ENCODE measurements at regions not wholly inside any gene's neighbourhood (a gene's known extent, or its start where the extent isn't known, plus 50 kb on each side); places are given as distances from the start of the nearest gene placed in this dataset.
"Not testable (repeated sequence)": the region's sequence is repeated elsewhere in the genome, so short reads cannot be mapped to it uniquely, and the experiment has no call there.

DNA sequence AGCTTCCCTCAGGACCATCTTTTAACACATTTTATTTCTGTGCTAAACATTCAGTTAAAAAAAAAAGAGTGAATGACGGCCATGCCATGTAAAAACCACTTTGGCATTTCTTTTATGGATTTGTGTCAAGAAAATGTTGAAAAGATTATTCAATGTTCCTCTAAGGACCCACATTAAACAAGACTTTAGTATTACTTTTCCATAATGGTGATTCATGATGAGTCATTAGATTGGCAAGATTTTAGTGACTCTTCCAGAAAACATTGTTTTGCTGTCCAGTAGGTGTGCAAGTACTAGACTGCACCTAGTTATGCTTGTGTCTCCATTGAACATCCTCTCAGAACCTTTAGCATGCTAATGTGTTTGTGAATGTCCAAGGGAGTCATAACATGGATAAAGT lies 748.6 kb downstream of the STPG2 start:
- DNase-seq (ENCODE audit: low spot score) = no peak

DNA sequence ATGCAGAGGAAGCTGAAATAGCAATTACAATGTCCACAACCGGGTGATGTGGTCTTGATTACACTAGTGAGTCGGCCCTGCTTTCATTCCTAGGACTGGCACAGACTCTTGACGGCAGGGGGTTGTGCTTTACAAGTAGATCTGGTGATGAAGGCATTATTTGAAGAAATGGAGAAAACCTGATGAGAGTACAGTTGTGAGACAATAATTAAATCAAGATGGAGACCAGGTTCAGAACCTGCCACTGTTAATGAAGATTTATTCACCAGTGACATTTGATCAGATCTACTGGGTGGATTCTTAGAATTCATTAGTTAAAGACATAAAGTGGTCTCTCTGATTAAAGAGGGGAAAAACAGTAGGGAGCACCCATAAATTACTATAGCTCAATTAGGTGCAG lies 747.2 kb downstream of the STPG2 start:
- DNase-seq (ENCODE audit: low spot score) = no peak

DNA sequence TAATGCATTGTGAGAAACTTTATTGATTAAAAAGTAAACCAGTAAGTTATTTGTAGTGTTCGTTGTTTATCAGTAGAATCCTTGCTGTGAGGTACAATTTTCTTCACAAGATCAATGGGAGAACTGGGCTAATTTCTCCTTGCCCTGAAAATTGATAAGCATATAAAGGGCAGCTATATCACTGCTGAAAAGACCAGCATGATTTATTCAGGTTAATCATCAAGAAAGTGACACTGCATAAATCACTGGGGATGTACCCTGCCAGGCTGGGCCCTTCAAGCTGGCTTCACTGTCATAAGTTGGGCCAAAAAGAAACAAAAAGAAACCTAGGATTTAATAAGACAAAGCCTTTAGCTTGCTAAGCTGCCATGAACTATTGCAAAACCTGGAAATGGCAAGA lies 746.7 kb downstream of the STPG2 start:
- no peak for DNase-seq (ENCODE audit: low spot score)

DNA sequence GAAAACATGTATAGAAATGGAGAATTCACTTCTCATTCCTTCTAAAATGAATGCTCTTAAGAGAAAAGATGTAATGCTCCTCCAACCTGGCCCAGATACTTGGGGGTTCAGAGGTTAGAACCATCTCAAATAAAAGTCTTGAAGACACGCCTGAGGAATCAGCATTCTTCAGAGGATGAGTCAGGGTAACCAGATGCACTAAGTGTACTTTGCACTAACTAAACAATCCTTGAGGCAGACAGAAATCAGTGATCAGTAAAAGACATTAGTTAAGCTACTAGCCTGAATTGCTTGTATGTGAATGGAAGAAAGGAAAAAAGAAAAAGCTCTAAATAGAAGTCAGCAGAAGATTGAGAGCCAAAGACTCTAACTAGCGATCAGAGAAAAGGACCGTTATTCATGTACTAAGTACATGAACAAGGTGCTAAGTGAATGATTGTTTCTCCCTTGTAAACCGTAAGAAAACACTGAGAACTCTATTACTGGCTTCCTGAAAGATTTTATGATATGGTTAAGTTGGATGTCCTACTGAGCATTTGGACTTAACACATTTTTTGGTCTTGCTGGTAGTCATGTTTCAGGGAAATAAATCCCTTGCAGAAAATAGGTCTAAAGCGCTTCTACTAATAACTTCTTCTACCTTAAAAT lies 738.3 kb downstream of the STPG2 start:
- no peak for DNase-seq (ENCODE audit: low spot score)

DNA sequence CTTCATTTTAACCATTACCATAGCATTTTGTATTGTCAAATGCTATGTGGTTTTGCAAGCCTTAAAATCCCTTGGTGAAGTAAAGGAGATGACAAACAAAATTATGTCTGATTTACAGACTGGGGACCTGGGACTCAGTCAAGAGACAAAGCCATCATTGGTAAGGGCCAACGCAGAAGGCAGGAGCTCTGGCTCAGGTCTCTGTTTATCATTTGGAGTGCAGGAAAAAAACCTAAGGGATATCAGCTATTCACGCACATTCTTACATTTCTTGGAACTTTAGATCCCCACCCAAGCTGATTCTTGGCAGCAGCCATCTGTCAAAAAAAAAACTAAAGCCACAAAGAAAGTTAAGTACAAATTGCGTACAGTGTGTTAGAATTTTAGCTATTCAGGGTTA lies 731.9 kb downstream of the STPG2 start:
- no peak for DNase-seq (ENCODE audit: low spot score)

DNA sequence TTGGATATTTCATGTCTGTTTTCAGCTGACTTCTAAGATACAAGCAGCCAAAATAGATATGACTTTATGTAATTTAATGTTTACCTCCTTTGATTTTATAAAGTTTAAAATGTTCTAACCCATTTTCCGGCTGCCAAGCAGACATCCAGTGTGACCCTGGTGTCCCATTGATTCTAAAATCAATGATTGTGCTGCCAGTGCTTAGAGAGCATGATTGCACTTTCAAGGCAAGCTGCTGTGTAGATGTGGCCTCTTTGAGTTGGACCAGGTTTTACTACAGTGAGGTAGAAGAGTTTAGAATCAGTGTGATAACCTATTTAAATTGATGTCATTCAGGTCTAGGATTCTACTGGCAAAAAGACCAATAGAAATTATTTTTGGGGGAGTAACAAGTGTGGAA lies 730.9 kb downstream of the STPG2 start:
- DNase-seq (ENCODE audit: low spot score) = no peak

DNA sequence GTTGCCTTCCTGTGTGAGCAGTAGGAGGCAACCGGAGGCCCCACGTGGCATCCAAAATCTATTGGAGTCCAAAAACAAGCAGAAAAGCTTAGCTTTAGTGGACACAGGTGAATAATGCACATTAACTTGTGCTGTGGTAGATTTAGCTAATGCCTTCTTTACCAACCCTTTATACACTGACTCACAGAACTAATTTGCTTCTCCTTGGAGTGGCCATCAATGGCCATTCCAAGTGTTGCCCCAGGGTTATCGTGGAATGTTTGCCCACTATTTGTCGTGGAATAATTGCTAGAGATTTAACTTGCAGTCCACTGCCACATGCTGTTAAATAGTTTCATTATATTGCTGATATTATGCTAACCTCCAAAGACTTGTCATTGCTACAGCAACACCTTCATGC lies 729.1 kb downstream of the STPG2 start:
- DNase-seq (ENCODE audit: low spot score) = no peak

DNA sequence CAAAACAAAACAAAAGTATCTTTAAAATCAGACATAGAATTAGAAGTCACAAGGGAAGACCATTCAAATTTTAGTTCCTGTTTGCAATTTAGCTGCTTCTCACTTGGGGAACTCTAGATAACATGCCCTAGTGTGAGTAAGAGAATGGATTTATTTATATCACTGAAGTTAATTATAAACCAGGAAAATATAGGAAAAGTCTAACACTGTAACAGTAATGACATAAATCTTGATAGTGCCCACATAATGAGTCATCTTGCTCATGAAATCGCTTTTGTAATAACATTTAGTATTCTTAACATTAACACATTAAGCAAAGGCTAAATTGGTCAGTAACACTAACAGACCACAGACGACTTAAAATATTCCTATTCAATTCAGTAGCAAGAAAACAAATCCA lies 710.7 kb downstream of the STPG2 start:
- no peak for DNase-seq (ENCODE audit: low spot score)

DNA sequence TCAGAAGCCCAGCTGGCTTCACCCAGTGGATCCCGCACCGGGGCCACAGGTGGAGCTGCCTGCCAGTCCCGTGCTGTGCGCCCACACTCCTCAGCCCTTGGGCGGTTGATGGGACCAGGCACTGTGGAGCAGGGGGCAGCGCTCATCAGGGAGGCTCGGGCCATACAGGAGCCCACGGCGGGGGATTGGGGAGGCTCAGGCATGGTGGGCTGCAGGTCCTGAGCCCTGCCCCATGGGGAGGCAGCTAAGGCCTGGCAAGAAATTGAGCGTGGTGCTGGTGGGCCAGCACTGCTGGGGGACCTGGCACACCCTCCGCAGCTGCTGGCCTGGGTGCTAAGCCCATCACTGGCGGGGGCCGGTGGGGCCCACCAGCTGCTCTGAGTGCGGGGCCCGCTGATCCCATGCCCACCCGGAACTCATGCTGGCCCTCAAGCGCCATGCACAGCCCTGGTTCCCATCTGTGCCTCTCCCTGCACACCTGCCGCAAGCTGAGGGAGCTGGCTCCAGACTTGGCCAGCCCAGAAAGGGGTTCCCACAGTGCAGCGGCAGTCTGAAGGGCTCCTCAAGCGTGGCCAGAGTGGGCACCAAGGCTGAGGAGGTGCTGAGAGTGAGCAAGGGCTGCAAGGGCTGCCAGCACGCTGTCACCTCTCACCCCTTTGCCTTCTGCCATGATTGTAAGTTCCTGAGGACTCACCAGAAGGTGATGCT lies 705.1 kb downstream of the STPG2 start:
- DNase-seq (ENCODE audit: low spot score) = not testable (repeated sequence)

DNA sequence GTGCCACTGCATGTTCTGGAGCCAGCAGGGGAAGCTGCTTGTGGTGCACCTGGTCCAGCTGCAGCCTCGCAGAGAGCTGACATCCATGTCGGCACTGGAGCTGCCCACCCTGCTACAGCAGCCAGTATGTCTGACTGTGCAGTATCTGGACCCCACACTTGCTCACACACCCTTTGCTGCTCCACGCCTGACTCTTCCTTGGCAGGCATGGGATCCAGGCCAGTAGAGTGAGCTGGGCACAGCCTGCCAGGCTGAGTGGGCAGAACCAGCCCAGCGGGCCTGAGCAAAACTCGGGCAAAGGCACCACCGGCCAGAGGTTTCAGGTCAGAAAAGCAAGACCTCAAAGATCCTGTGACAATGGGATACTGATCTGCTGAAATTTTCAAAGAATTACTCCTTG lies 690.1 kb downstream of the STPG2 start:
- DNase-seq (ENCODE audit: low spot score) = no peak

DNA sequence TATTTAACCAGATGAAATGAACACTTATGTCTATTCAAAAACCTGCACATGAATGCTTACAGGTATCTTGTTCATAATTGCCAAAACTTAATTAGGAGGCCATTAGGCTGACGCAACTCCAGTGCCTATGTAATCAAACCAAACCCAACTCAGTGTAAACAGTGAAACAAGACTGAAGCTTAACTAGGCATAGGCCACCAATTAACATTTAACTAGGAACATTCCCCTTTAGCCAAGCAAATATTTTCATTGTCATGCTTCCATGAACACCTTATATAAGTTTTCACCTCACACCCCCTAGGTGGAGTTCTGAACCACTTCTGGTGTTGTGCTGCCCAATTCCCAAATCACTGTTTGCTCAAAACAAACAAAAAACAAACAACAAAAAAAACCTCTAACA lies 686.0 kb downstream of the STPG2 start:
- no peak for DNase-seq (ENCODE audit: low spot score)

DNA sequence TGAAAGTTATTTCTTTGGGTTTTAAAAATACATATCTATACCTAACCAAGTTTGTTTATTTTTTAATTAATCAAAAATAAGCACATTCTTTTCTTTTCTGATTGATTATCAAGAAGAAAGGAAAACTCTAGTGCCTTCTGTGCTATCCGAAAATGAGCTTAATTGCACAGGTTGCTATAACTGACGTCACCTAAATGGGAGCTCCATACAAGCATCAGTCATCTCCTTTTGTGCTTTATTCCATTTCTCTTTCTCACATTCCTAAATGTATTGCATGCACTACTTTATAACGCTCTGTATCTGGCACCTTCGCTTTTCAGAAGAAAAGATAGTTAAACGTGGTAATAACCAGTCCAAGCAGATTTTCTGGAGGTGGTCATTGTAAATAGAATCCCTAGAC lies 675.0 kb downstream of the STPG2 start:
- DNase-seq (ENCODE audit: low spot score) = no peak

DNA sequence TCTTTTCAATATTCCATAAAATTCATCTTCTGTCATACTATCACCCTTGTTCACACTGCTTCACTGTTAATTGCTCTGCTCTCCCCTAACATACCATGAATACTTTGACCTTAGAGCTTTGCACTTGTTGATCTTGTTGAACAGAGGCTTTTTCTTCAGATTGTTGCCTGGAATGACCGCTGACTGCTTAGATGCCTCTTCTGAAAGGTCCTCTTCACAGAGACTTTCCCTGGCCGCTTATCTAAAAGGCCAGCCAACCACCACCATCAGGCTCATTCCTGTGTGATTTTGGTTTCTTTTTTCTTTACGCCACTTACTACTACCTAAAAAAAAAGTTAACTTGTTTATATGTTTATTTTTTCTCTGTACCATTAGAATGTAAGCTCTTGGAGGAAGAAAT lies 667.7 kb downstream of the STPG2 start:
- DNase-seq (ENCODE audit: low spot score) = no peak

DNA sequence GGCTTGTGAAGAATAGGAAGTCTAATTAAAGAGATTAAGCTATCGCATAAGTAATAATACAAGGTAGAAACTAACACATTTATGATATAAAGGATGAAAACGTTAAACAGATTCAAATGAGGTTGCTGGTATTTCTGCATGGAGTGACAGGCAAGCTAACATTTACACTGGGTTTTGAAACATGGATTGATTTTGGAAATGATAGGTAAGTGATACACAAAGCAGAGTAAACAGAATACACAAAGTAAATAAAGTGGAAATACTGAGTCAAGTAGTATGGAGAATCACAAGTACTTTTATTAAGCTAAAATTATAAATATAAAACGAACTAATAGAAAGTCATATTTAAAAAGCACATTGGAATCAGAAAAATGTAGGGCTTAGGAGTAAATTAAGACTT lies 665.3 kb downstream of the STPG2 start:
- DNase-seq (ENCODE audit: low spot score) = no peak

DNA sequence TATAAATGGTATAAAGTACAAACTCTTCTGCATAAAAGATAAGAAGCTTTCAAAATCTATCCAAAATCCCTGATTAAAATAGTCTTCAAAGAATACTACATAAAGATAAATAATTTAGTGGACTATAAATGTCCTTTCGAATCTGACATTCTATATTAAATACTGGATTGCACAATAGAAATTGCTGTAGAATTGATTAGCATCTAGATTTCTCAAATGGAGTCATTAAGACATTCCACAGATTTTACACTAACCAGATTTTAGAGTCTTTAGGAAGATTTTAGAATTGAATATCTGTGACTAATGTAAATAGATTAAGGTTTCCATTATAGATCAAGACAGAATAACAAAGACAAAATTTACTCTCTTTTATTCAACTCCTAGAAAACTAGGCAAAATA lies 663.9 kb downstream of the STPG2 start:
- DNase-seq (ENCODE audit: low spot score) = no peak

DNA sequence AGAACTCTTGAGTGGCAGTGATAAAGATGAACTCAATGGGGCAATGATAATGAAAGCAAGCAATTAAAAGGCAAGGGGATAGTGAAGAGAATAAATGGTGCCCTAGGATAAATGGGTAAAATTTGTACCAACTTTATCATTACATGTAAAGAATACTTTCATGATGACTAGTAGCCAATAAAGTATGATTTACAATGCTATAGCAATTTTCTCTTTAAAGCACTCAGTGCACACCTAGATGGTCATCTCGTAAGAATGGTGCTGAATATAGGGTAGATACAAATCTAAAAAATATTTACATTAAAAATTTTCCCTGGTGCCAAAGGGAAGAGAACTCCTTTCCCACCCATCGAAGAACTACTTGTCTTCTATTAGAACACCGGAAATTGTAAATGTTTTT lies 651.4 kb downstream of the STPG2 start:
- DNase-seq (ENCODE audit: low spot score) = no peak

DNA sequence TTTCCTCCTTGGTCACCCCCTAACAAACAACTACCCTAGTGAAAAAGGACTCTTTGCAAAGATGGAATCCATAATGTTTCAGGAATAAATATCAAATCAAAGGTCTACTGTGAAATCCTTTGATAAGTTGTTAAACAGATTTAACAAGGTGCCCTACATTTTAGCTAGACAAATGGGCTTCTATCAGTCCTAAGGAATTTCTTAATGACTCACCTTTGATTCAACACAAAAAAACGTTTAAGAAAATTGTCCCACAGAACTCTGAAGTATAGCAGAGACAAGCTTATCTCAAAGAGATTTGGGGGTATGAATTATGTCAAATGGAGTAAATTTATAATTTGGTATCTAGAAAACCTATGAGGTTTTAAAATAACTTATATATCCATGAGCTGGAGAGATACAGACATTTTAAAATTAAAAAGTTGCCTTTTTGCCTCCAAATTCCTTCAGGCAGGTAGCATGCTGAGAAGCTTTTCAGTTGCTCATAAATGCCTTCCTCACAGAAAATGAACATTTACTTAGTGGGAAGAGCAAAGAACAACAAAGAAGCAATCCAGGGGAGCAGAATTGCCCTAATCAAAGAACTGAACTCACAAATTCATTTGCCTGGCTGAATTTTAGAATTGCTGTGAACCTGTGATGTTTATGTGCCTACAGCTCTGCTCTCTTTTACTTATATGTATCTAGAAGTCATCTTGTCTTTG lies 649.3 kb downstream of the STPG2 start:
- no peak for DNase-seq (ENCODE audit: low spot score)

DNA sequence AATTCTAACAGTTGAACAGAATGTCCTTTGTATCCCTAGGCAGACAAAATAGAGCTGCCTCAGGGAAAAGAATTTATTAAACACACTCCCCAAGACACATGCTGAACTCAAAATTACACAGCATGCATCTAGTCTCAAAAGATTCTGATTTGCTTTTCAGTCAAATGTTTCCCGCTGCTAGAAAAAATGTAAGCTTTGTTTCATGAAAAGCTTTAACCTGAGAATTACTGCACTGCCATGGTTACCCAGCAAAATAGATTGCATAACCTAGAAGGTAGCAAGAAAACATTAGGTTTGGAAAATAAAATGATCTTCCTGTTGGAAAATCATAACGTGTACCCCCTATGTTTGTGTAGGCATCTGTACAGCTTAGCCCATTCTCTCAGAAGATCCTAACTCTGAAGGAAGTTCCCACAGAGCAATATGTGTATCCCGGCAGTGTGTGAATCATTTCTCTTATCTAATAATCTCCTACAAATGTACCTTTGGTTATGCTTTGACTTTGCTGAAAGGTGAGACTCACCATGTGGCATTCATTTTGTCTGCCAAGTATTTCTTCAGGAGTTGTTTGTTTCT lies 646.9 kb downstream of the STPG2 start:
- DNase-seq (ENCODE audit: low spot score) = no peak

DNA sequence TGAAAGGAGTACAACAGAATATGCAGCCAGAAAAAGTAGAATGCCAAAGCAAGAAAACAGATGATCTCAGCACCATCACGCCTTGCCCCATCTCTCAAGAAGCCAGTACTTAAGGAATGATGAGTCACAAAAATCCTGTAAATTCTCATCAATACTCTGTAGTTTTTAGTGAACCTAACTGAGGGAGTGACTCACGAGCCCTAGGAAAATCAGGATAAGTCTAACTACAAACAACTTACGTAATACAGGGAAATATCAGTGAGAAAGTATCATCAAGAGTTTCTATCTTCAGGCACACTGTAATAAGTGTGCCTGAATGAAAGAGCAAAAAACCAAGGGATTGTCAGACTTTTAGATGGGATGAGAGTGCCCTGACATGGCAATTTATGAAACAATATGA lies 644.4 kb downstream of the STPG2 start:
- DNase-seq (ENCODE audit: low spot score) = no peak

DNA sequence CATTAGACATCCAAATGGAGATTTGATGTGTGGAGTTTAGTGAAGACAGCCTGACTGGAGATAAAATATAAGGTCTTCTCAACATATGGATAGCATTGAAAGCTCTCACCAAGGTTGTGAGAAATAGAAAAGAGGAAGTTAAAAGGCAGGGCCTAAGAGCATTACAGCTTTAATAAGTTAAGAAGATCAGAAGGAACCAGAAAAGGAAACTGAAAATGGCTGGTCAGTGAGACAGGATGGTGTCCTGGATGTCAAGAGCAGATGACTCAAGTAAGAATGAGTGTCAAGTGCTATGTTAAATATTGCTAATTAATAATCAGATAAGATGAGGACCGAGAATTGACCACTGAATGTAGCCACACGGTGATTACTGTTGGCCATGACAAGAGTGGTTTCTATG lies 642.9 kb downstream of the STPG2 start:
- no peak for DNase-seq (ENCODE audit: low spot score)

DNA sequence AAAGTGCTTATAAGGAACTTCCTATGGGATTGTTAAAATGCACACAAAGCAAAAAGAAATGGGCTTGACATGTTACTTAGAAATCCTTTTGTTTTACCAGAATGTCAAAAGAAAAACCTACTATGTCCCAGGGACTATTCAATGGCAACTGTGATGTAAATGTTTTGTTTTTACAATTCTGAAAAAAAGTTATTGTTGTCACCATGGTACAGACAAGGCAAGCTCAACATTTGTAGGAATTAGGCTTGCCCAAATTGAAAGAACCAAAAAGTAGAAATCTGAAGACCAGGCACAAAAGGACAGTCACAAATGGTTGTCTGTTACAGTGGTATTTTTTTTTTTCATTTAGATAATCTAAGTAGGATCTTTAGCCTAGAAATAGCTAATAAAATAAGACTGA lies 638.6 kb downstream of the STPG2 start:
- no peak for DNase-seq (ENCODE audit: low spot score)

DNA sequence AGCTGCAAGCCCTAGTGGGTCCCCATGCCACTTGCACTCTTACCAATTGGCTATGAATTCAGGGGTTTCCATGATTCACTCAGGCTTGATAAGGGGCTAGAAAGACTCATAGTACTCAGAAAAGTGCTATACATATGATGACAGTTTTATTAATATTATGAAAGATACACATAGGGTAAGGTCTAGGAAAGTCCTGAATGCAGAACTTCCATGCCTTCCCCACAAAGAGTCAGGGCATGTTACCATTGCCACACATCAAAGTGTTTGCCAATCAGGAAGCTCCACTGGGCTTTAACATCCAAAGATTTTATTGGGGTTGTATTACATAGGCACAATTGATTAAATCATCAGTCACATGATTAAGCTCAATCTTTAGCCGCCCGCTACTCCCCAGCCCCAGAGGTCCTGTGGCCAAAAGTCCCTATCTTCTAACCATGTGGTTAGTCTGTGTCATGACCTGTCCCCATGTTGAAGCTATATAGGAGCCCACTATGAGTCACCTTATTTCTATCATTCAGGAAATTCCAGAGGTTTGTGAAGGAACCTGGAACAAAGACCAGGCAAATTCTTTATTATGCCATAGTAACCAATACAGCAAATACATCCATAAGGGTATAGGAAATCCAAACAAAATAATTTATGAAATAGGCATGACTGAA lies 635.6 kb downstream of the STPG2 start:
- no peak for DNase-seq (ENCODE audit: low spot score)

All from COLO829 (cell line).